Inferior parietal cortex (tissue), 1 donor: ENCODE measurements at regions not wholly inside any gene's neighbourhood (a gene's known extent, or its start where the extent isn't known, plus 50 kb on each side); places are given as distances from the start of the nearest gene placed in this dataset.
A peak's percentile ranks its signal among the peaks of the same experiment; 100 is the strongest.

Experiments used
- DNase-seq: peaks from one replicate; pipeline ENCODE4 v3.0.0-alpha.2; 2016; ENCODE audit errors: extremely low spot score

- DNase-seq, result no peak
These were observed 178.0 kb downstream of the PRDM2 start for GRCh38 chr1:13878021-13878420.

GRCh38 chr1:13878451-13878850 lies 178.5 kb downstream of the PRDM2 start:
- DNase-seq, result no peak

DNA sequence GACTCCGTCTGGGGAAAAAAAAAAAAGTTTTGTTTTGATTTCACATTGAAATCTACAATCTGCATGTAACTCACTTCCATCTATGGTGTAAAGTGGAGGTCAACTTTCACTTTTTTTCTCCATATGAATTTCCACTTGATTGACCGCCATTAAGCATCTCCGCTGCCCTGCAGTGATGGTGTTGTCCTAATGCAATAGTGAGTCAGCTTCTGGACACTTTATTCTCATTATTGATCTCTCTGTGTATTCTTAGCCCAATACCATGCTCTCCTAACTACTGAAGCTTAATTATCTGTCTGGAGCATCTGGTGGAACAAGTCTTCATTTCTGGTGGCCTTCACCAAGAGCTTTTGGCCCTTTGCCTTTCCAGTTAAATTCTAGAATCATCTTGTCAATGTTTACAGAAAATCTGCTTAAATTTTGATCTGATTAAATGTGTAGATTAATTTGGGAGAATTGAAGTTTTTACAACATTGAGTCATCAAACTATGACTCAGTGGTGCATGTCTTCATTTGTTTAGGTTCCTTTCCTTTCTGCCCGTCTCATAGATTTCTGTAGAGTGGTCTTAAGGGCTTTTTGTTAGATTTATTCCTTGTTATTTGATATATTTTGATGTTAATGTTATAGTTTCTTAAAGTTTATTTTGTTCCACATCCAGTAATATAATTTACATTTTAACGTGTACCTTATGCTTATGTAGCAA lies 181.5 kb downstream of the PRDM2 start:
- DNase-seq, result no peak

- DNase-seq, result no peak
These were observed 188.5 kb downstream of the PRDM2 start for GRCh38 chr1:13888351-13888986.

- DNase-seq, result no peak
These were observed 189.5 kb downstream of the PRDM2 start for GRCh38 chr1:13889495-13889894.

- DNase-seq, result peak; percentile 26
These were observed 190.8 kb downstream of the PRDM2 start for GRCh38 chr1:13890766-13891165.

DNA sequence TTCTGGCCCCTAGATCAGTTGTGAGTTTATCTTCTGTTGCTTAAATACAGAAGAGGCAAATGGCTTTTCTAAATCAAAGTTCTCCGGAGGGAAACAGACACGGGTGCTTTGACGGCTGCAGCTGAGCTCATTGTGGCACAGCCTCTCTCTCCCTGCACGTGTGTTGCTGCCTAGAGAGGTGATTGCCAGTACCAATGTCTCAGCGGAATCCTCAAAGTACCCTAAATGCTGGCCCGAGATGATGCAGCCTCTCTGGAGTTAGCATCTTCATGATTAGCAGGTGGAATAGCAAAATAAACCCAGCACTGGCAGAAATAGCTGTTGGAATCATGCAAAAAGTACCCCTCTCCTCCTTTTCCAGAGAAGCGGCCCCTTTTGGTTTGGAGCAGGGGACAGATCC lies 192.2 kb downstream of the PRDM2 start:
- no peak for DNase-seq

- DNase-seq, result no peak
These were observed 192.8 kb downstream of the PRDM2 start for GRCh38 chr1:13892671-13893325.

DNA sequence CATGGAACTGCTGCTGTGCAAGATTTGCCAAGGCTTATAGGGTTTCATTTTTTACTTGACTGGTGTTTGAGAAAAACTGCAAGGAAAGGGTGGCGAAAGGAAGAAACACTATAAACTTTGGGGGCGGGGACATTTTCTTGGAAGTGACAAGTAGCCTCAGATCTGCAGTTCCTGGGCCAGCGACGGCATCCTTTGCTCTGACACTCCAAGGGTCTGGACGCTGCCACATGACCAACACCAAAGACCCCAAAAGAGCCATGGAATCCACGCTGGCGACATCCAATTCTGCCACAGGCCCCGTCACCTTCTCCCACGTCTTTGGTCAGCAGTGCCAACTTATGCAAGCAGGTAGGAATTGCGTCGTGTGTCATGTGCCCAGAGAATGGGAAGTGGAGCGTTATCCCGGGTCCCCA lies 193.4 kb downstream of the PRDM2 start:
- DNase-seq, result no peak

DNA sequence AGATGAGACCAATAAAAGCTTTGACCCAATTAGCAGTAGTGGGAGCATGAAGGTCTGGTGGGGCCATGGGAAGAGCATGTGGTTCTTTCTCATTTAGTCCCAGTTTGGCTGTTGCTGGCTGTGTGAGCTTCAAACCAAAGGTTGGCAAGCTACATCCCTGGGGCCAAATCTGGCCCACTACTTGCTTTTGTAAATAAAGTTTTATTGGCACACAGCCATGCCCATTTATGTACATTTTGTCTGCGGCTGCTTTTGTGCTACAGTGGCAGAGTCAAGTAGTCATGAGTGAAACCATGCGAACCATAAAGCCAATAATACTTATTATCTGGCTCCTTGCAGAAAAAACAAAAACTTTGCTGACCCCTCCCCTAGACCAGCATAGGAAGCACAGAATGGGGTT lies 196.9 kb downstream of the PRDM2 start:
- no peak for DNase-seq

- DNase-seq, result no peak
These were observed 198.4 kb downstream of the PRDM2 start for GRCh38 chr1:13898406-13898805.

DNA sequence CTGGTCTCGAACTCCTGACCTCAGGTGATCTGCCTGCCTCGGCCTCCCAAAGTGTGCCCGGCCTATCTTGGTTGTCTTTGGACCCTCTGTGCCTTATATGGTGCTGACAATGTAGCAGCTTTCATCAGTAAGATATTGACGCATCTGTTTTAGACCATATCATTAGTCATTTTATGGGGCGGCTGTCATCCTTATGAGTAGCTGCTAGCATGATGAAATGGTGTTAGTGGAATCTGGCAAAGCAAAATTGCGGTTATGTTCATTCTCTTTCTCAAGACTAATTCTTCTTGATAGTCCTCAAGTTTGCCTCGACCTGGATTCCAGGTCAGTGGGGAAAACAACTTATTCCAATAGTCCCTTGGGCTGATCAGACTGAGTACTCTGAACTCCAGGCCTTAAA lies 199.9 kb downstream of the PRDM2 start:
- no peak for DNase-seq

GRCh38 chr1:13900583-13900982 lies 200.6 kb downstream of the PRDM2 start:
- no peak for DNase-seq

- DNase-seq, result no peak
These were observed 201.1 kb downstream of the PRDM2 start for GRCh38 chr1:13901039-13901438.

GRCh38 chr1:13901597-13901996 lies 201.6 kb downstream of the PRDM2 start:
- DNase-seq, result no peak

- no peak for DNase-seq
These were observed 208.1 kb downstream of the PRDM2 start for GRCh38 chr1:13908128-13908527.

DNA sequence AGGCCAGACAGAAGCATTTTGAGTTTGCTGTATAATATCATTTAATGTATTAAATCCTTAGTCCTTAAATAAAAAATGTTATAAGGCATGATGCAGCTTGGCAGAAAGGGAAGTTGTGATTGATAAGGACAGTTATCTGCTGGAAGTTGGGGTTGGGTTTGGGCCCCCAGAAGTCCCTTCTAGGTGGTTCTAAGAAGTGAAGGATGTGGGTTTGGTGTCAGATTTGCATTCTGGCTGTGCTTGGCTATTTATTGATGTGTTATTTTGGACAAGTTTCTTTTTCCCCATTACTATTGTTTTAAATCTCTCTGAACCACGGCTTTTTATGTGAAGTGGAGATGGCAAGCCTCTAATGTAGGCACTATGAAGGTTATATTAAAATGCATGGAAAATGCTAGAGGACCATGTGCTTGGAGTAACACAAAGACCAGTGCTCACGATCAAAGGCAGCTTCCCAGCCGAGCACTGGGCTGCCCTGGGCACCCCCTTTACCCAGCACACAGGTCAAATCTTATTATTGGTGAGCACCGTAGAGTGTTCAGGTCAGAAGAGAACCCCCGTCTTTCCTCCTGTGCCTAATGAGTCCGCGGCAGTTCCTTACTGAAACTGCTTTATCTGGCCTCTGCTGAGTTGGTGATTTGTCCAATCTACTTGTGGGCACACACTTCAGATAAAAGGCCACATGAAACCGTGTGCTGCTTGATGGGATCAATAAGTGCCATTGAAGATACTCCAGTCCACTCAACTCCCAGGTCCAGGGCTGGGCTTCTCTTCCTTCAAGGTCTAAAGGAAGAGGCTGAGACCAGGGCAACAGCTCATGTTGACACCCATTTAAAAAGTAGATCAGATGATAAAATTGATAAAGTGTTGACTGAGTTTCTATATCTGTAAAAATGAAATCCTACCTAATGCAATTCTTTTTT lies 212.0 kb downstream of the PRDM2 start:
- DNase-seq, result no peak

DNA sequence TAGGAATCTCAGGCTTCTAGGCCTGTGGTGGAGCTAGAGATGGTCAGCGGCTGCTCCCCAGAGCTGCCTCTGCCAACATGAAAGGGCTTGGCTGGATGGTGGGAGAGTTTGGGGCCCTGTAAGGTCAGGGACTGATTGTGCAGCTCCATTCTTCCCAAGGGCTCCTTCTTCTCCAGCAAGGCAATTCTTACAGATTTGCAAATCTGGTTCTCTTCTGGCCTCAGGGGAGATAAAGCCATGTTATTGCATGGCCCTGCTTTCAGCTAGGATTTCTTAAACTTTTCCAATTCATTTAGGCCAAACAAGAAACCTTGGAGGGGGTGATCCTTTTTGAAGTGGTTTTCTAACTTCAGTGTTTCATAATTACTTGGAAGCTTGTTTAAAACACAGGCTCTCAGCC lies 213.4 kb downstream of the PRDM2 start:
- no peak for DNase-seq

DNA sequence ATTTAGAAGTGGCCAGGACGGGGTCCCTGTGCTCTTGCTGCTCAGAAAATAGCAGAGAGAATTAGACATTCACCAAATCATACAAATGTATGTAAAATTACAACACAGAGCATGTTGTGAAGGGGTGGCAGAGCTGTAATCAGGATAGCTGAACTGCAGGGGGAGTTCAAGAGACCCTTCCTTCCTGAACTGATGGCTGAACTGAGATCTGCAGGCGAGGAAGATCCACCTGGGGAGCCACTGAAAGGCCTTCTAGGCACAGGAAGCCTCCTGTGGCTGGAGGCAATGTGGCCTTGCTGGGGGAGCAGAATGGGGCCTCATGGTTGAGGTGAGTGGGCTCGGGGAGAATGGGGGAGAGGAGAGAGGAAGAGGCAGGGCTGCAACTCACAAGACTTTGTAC lies 216.5 kb downstream of the PRDM2 start:
- no peak for DNase-seq

DNA sequence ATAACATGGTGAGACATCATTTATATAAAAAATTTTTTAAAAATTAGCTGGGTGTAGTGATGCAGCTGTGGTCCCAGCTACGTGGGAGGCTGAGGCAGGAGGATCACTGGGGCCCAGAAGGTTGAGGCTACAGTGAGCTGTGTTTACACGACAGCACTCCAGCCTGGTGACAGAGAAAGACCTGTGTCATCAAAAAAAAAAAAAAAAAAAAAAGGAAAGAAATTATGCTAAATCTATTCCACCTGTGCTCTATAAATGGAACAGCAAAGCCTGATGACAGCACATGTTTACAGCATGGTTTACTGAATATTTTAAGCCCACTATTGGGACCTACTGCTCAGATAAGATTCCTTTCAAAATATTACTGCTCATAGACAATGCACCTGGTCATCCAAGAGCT lies 217.6 kb downstream of the PRDM2 start:
- DNase-seq, result no peak

- DNase-seq, result no peak
These were observed 218.9 kb downstream of the PRDM2 start for GRCh38 chr1:13918862-13919261.

DNA sequence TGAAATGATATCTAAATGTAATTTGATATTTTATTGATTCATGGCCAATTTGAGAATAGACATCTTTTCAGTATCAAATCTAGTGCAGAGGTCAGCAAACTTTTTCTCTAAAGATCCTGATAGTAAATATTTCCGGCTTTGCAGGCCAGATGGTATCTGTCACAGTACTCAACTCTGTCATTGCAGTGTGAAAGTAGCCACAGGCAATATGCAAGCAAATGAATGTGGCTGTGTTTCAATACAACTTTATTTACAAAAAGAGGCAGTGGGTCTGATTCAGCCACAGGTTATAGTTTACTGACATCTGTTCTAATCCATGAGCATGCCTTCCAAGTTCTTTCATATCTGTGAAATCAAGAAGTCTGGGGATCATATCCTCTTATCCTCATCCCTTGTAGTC lies 221.2 kb downstream of the PRDM2 start:
- no peak for DNase-seq
